ENCODE measurements at regions not wholly inside any gene's neighbourhood (a gene's known extent, or its start where the extent isn't known, plus 50 kb on each side); places are given as distances from the start of the nearest gene placed in this dataset.

GRCh38 chr17:51347851-51348584 lies 87.7 kb downstream of the UTP18 start:
- ATAC-seq (ENCODE audit: low FRiP score) (no peak), DNase-seq (ENCODE audit: low spot score) (no peak)
- no peak for TF ChIP-seq CTCF (IDR thresholded peaks at IDR 0.05)

GRCh38 chr17:51351080-51351479 lies 90.7 kb downstream of the UTP18 start:
- DNase-seq (ENCODE audit: low spot score), result no peak
- no peak for TF ChIP-seq CTCF (IDR thresholded peaks at IDR 0.05)
- no peak for ATAC-seq (ENCODE audit: low FRiP score)

- DNase-seq (ENCODE audit: low spot score) (no peak), ATAC-seq (ENCODE audit: low FRiP score) (peak; percentile 63)
Measured at GRCh38 chr17:51351890-51352289, 91.5 kb downstream of the UTP18 start.

GRCh38 chr17:51352798-51353197 lies 92.5 kb downstream of the UTP18 start:
- DNase-seq (ENCODE audit: low spot score) (no peak), ATAC-seq (ENCODE audit: low FRiP score) (no peak)
- no peak for TF ChIP-seq CTCF (IDR thresholded peaks at IDR 0.05)

More at GRCh38 chr17:51351890-51352289, 91.5 kb downstream of the UTP18 start:
- TF ChIP-seq CTCF (IDR thresholded peaks at IDR 0.05), result no peak

GRCh38 chr17:51353296-51353695 lies 93.0 kb downstream of the UTP18 start:
- TF ChIP-seq CTCF (IDR thresholded peaks at IDR 0.05), result no peak
- DNase-seq (ENCODE audit: low spot score) (no peak), ATAC-seq (ENCODE audit: low FRiP score) (no peak)

GRCh38 chr17:51354936-51355335 lies 94.6 kb downstream of the UTP18 start:
- ATAC-seq (ENCODE audit: low FRiP score) (no peak), DNase-seq (ENCODE audit: low spot score) (no peak)
- TF ChIP-seq CTCF (IDR thresholded peaks at IDR 0.05), result no peak
